ENCODE measurements at regions not wholly inside any gene's neighbourhood (a gene's known extent, or its start where the extent isn't known, plus 50 kb on each side); places are given as distances from the start of the nearest gene placed in this dataset.

GRCh38 chr22:48884786-48885185, 942.9 kb downstream of the BRD1 start:
- TF ChIP-seq CTCF (IDR thresholded peaks at IDR 0.05) (no peak), EP300 (IDR thresholded peaks at IDR 0.05) (no peak), POLR2A (IDR thresholded peaks at IDR 0.05) (no peak)

Measured in tibial nerve (tissue), 4 donors.